ENCODE measurements at regions not wholly inside any gene's neighbourhood (a gene's known extent, or its start where the extent isn't known, plus 50 kb on each side); places are given as distances from the start of the nearest gene placed in this dataset.
"Not testable (repeated sequence)": the region's sequence is repeated elsewhere in the genome, so short reads cannot be mapped to it uniquely, and the experiment has no call there.

- intact Hi-C loops (cut with micrococcal nuclease): no loop called here
Observed at GRCh38 chr10:4398602-4399001, 427.4 kb upstream of the AKR1E2 start.

GRCh38 chr10:4397337-4397736 lies 428.7 kb upstream of the AKR1E2 start:
- intact Hi-C loops (cut with micrococcal nuclease): no loop called here

DNA sequence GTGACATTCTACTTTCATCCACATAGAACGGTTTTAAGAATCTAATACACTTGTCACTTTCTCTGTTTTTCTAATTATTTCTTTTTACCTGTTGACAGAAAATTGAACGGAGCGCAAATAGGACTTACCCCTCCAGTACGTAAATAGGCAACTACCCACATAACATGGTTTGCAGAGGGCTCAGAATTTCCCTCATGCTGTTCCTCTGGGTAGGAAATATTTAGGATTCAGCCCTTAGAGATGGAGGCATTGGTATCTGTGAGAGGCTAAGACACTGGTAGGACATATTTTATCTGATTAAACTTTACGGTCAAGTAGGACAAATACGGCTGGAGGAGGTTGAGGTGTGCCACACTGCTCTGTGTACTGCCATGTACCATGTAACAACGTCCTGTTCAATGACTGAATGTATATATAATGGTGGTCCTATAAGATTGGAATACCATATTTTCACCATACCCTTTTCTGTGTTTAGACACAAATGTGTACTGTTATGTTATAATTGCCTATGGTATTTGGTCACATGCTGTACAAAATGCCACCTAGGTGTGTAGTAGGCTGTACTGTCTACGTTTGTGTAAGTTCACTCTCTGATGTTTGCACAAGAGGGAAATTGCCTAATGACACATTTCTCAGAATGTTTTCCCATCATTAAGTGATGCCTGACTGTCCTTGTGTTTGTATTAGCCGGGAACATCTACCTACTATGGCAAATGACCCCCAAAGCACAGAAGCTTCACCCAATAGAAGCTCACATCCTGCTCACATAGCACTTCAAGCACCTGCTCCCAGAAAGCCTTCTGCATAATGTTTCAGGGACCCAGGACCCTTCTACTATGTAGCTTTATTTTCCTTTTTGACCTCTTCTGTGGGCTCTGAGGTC lies 429.4 kb upstream of the AKR1E2 start:
- intact Hi-C loops (cut with micrococcal nuclease): no loop called here

- intact Hi-C loops (cut with micrococcal nuclease): no loop called here
Observed at GRCh38 chr10:4395731-4396130, 430.3 kb upstream of the AKR1E2 start.

- intact Hi-C loops (cut with micrococcal nuclease): not testable (repeated sequence)
Observed at GRCh38 chr10:4394455-4394854, 431.6 kb upstream of the AKR1E2 start.

DNA sequence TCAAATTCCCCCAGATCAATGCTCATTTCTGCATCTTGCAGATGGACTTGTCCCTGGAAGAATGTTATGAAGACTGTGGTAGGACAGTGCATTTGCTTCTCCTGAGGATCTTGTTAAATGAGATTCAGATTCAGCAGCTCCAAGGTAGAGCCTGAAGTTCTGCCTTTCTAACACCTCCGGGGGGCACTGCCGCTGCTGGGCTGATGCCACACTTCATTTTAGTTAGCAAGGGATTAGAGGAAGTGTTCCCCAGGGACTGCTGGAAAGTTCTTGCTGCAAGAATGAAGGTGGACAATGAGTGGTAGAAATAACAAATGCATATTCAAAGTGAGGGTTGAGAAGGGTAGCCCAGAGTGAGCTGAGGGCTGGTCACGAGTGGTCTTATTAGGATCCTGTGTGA lies 434.3 kb upstream of the AKR1E2 start:
- intact Hi-C loops (cut with micrococcal nuclease): no loop called here

DNA sequence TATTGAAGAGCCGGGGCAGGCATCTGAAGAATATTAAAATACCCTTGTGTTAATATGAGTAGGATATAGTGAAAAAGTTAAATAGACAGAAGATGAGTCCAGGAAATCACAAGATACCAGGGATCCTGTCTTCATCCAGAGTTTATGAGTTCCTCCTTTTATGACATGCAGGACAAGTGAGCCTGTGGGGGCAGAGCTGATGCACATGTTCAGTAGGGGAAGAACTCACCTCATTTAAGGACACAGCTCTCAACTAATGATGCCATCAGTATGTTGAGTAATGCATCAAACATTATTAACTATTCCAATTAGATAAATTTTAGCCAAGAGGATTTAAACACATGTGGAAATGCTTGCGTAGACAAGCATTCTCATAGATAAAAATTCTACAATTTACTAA lies 435.8 kb upstream of the AKR1E2 start:
- intact Hi-C loops (cut with micrococcal nuclease): no loop called here

- intact Hi-C loops (cut with micrococcal nuclease): no loop called here
Observed at GRCh38 chr10:4385231-4385870, 440.7 kb upstream of the AKR1E2 start.

- intact Hi-C loops (cut with micrococcal nuclease): no loop called here
Observed at GRCh38 chr10:4384245-4384644, 441.8 kb upstream of the AKR1E2 start.

- intact Hi-C loops (cut with micrococcal nuclease): no loop called here
Observed at GRCh38 chr10:4383651-4384098, 442.3 kb upstream of the AKR1E2 start.

- intact Hi-C loops (cut with micrococcal nuclease): no loop called here
Observed at GRCh38 chr10:4382811-4383210, 443.2 kb upstream of the AKR1E2 start.

DNA sequence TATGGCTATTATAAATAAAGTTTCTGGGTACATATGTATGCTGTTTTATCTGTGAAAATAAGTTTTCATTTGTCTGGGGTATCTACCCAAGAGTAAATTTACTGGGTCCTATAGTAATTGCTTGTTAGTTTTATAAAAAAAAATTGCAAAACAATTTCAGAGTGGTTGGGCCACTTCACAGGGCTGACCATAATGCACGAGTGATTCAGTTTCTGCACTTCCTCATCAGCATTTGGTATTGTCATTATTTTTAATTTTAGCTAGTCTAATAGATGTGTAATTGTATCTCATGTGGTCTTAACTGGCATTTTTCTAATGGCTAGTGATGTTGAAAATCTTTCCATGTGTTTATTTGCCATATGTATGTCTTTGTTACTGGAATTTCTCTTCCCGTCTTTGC lies 452.4 kb upstream of the AKR1E2 start:
- intact Hi-C loops (cut with micrococcal nuclease): no loop called here

DNA sequence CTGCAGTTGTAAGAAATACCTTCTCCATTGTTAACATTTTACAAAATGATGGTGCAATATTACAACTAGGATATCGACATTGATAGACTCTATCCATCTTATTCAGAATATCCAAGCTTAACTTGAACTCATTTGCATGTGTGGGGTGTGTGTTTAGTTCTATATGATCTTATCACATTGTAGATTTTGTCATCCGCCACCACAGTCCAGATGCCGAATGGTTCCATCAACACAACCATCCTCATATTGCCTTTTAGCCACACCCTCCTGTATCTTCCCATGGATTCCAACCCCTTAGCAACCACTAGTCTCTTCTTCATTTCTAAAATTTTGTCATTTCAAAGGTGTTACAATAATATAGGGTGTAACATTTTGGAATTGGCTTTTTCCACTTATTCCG lies 452.9 kb upstream of the AKR1E2 start:
- intact Hi-C loops (cut with micrococcal nuclease): no loop called here

DNA sequence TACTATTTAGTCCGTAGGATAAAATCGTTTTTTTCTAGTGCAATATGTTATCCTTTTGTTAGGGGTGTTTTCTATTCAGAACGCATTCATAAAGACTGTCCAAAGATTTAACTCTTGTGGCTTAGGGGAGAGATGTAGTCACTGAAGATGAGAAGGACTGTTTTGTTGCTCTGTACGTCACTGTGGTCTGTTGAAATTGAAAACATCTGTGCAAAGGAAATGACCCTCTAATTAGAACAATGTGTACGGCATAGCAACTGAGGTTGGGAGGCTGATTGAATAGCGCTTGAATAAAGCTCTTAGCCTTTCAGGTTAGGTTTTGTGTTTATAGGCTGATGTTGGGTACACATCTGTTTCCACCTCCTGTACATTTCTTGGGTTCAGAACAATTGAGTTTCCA lies 453.4 kb upstream of the AKR1E2 start:
- intact Hi-C loops (cut with micrococcal nuclease): no loop called here

DNA sequence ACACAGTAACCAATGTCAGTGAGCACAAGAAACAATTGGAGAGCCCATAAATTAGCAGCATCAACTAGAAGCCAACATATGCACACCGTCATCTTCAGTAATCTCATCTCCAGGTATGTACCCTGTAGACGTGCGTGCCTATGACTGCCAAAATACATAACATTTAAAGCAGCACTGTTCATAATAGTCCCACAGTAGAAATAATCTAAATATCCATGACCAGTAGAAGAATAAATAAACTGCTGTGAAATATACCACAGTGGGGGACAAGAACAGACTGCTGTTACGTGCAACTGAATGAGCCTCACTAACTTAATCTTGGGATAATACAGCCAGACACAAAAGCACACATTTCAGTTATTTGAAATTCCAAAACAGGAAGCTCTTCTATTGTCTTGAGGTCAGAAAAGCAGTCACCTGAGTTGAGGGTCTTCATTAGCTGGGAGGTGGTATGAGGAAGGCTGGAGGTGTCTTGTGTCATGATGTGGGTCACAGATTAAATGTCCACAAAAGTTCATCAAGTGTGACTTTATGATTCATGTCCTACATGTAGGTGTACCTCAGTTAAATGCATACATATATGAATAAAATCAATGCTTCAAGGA lies 454.2 kb upstream of the AKR1E2 start:
- intact Hi-C loops (cut with micrococcal nuclease): no loop called here

- intact Hi-C loops (cut with micrococcal nuclease): no loop called here
Observed at GRCh38 chr10:4370376-4370775, 455.6 kb upstream of the AKR1E2 start.

DNA sequence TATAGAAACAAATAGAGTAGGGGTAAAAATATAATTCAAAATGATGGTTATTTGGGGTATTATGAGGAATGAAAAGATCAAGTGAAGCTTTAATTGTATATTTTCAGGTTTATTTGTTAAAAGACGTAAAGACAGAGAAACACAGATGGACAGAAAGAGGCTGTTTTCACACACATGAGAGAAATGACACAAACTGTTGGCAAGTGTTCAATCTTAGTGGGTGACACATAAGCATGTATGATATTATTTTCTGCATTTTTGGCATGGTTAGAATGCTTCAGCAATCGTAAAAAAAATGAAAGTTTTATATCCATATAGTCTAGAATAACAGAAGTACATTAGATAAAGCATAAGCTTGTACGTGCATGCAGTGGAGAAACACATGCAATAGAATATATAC lies 464.4 kb upstream of the AKR1E2 start:
- intact Hi-C loops (cut with micrococcal nuclease): no loop called here

DNA sequence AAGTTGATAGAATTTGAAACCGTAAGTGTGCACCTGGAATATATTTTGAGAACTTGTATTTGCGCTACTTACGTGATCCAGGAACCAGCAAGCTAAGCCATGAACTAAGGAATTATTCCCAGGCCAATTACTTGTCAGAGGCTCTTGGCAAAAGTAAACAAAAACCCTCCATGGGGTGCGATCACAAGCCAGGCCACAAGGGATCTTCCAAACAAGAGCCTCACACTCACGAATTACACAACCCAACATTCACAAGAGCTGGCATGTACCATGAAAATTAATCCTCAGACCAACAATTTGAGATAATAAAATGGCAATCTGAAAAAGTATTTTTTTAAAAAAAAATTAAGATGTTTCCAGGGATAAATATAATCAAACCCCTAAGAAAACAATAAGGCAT lies 467.0 kb upstream of the AKR1E2 start:
- intact Hi-C loops (cut with micrococcal nuclease): no loop called here

DNA sequence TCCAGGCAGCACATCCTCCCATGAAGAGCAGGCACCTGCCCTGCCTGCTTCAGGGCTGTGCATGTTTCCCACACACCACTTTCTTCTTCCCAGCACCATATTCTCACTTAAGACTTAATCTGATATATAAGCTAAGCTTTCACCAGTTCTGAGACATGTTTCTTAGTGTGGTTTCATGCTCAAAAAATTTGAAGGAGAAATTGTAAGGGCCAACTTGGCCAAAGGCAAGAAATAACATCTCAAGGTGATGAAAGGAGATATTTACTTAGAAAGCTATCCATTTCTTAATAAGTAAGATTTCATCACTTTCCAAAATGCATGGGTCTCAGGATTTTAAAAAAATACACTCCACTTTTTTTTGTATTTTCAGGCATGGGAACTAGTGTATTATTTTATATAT lies 468.1 kb upstream of the AKR1E2 start:
- intact Hi-C loops (cut with micrococcal nuclease): no loop called here

- intact Hi-C loops (cut with micrococcal nuclease): no loop called here
Observed at GRCh38 chr10:4355350-4355749, 470.7 kb upstream of the AKR1E2 start.

- intact Hi-C loops (cut with micrococcal nuclease): no loop called here
Observed at GRCh38 chr10:4354382-4354812, 471.6 kb upstream of the AKR1E2 start.

GRCh38 chr10:4353964-4354363 lies 472.0 kb upstream of the AKR1E2 start:
- intact Hi-C loops (cut with micrococcal nuclease): no loop called here
